ENCODE measurements at regions not wholly inside any gene's neighbourhood (a gene's known extent, or its start where the extent isn't known, plus 50 kb on each side); places are given as distances from the start of the nearest gene placed in this dataset.
"Not testable (repeated sequence)": the region's sequence is repeated elsewhere in the genome, so short reads cannot be mapped to it uniquely, and the experiment has no call there.

DNA sequence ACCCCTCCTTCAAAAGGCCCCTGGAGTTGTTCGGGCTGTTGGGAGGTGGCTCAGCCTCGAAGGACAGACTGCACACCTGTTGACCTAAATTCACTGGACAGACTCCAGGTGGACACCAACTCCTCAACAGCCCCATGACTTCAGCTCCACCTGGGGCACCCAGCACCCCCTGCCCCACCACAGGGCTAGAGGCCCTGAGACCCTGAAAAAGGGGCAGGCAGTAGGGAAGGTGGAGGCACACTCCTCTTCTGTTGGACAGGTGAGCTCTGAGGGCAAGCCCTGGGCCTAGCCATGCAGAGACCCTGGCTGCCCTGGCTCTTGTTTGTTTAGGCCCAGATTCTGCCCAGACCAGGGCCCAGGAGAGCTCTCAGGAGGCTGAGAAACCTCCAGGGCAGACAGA, 409.7 kb upstream of the CAMK1G start:
- not testable (repeated sequence) for H3K27me3 ChIP-seq (ENCODE audit: control insufficient read depth in 1 of 2, insufficient read depth in 2 of 2, low read length in 2 of 2); H3K4me1 ChIP-seq (ENCODE audit: control insufficient read depth in 2 of 2, insufficient read depth in 2 of 2, low read length in 1 of 2); H3K27ac ChIP-seq (ENCODE audit: low read depth in 2 of 2, low read length in 1 of 2); H3K36me3 ChIP-seq (ENCODE audit: control insufficient read depth in 2 of 2, insufficient read depth in 2 of 2, low read length in 1 of 2); H3K4me3 ChIP-seq (ENCODE audit: low read depth in 1 of 2, low read length in 2 of 2); H3K9me3 ChIP-seq (ENCODE audit: control insufficient read depth in 2 of 2, insufficient read depth in 1 of 2, low read depth in 1 of 2, low read length in 1 of 2)
- WGBS, 2 donors, result 91 to 97% methylated on average over 2 of the region's 2 CpGs

DNA sequence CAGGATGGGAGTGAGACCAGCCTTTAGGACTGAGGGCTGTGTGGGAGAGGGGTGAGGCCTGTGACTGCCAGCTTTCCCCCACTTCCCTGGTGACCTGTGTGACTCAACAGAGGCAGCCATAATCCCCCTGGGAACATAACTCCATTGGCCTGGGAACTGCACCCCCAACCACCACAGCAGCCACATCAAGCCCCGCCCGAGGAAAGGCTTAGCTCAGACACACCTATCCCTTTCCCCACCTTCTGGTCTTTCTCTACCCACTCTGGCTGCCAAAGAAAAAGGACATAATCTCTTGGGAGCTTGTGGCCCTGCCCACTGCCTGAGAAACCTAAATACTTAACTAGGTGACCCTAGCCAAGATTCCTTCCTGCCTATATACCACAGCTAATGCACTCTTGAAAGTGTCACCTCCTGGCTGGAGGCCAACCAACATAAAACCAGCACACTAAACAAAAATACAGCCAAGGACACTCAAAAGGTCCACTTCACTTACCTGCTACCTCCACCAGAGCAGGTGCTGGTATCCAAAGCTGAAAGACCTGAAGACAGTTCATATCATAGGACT, 406.6 kb upstream of the CAMK1G start:
- H3K27ac ChIP-seq (ENCODE audit: low read depth in 2 of 2, low read length in 1 of 2), result no peak overlapping the region
- H3K36me3 ChIP-seq (ENCODE audit: control insufficient read depth in 2 of 2, insufficient read depth in 2 of 2, low read length in 1 of 2), result no peaks in the 10 kb centered on the region
- no peak overlapping the region for H3K4me3 ChIP-seq (ENCODE audit: low read depth in 1 of 2, low read length in 2 of 2)
- WGBS, 2 donors, result 92% methylated on average over 2 of the region's 2 CpGs
- peaks cover 0 to 4% of the 10 kb centered on the region in 2 donors for H3K27me3 ChIP-seq (ENCODE audit: control insufficient read depth in 1 of 2, insufficient read depth in 2 of 2, low read length in 2 of 2)
- peaks cover 0 to 3% of the 10 kb centered on the region in 2 donors for H3K9me3 ChIP-seq (ENCODE audit: control insufficient read depth in 2 of 2, insufficient read depth in 1 of 2, low read depth in 1 of 2, low read length in 1 of 2)
- no peaks in the 10 kb centered on the region for H3K4me1 ChIP-seq (ENCODE audit: control insufficient read depth in 2 of 2, insufficient read depth in 2 of 2, low read length in 1 of 2)

DNA sequence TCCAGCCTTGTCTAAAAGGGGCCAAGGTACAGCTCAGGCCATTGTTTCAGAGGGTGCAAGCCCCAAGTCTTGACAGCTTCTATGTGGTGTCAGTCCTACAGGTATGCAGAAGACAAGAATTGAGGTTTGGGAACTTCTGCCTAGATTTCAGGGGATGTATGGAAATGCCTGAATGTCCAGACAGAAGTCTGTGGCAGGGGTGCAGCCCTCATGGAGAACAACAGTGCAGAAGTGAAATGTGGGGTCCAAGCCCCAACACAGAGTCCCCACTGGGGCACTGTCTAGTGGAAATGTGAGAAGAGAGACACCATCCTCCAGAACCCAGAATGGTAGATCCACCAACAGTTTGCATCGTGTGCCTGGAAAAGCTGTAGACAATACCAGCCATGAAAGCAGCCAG, 400.3 kb upstream of the CAMK1G start:
- H3K9me3 ChIP-seq (ENCODE audit: control insufficient read depth in 2 of 2, insufficient read depth in 1 of 2, low read depth in 1 of 2, low read length in 1 of 2), result peaks cover 0 to 7% of the 10 kb centered on the region in 2 donors
- H3K27me3 ChIP-seq (ENCODE audit: control insufficient read depth in 1 of 2, insufficient read depth in 2 of 2, low read length in 2 of 2), result no peaks in the 10 kb centered on the region
- WGBS, 2 donors, result 86 to 94% methylated on average over 1 of the region's 1 CpG
- no peak overlapping the region for H3K4me3 ChIP-seq (ENCODE audit: low read depth in 1 of 2, low read length in 2 of 2)
- H3K27ac ChIP-seq (ENCODE audit: low read depth in 2 of 2, low read length in 1 of 2), result no peak overlapping the region
- H3K4me1 ChIP-seq (ENCODE audit: control insufficient read depth in 2 of 2, insufficient read depth in 2 of 2, low read length in 1 of 2), result no peaks in the 10 kb centered on the region
- no peaks in the 10 kb centered on the region for H3K36me3 ChIP-seq (ENCODE audit: control insufficient read depth in 2 of 2, insufficient read depth in 2 of 2, low read length in 1 of 2)

DNA sequence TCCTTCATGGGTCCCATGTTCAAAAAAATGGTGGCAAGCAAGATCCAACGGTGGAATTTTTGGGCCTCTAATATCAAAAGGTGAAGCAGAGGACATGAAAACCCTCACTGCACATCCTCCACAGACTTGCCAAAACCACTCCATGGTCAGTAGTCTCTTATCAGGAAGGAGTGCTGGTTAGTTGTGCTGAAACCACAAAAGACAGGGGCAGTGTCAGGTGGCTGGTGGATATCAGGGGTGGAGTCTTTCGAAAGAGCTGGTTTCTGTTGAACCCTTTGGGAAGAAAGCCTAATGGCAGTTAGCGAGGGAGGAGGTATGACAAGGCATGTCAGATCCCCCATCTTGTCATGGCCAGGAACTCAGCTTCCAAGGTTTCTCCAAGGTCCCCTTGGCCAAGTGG, 395.9 kb upstream of the CAMK1G start:
- WGBS, 2 donors, result 87 to 90% methylated on average over 3 of the region's 3 CpGs
- Histone ChIP-seq H3K27ac (ENCODE audit: low read depth in 2 of 2, low read length in 1 of 2) (no peak overlapping the region), H3K27me3 (ENCODE audit: control insufficient read depth in 1 of 2, insufficient read depth in 2 of 2, low read length in 2 of 2) (no peaks in the 10 kb centered on the region), H3K4me1 (ENCODE audit: control insufficient read depth in 2 of 2, insufficient read depth in 2 of 2, low read length in 1 of 2) (no peaks in the 10 kb centered on the region), H3K4me3 (ENCODE audit: low read depth in 1 of 2, low read length in 2 of 2) (no peak overlapping the region), H3K36me3 (ENCODE audit: control insufficient read depth in 2 of 2, insufficient read depth in 2 of 2, low read length in 1 of 2) (no peaks in the 10 kb centered on the region), H3K9me3 (ENCODE audit: control insufficient read depth in 2 of 2, insufficient read depth in 1 of 2, low read depth in 1 of 2, low read length in 1 of 2) (peaks cover 0 to 7% of the 10 kb centered on the region in 2 donors)

DNA sequence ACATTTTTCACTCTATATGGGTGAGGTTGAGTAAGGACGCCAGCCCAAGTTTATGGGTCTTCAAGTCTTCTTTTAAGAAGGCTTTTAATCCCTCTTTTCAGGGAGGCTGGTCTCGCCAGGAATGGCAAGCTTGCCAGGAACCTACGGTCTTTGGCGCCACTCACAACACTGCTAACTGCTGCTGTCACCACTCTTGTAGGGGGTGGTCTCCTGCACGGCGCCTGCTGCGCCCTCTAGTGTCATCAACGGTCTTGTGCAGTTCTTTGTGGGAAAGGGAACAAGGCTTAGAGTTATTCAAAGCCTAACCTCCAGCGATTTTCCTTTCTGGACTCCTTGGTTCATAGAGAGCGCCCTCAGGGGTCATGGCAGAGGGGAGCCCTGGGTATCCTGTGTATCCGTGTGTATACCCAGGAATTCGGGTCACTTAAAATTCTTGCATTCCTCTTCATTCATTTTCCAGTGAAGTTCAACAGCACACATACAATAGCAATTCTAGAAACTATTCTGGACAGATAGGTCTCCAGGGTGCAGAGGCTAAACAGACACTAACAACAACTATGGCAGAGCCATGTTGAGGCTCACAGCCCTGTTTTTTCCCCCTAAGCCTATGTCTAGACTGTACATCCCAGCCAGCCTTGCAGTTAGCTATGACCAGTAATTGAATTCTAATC, 392.8 kb upstream of the CAMK1G start:
- H3K4me1 ChIP-seq (ENCODE audit: control insufficient read depth in 2 of 2, insufficient read depth in 2 of 2, low read length in 1 of 2), result no peaks in the 10 kb centered on the region
- H3K27ac ChIP-seq (ENCODE audit: low read depth in 2 of 2, low read length in 1 of 2), result no peak overlapping the region
- no peaks in the 10 kb centered on the region for H3K9me3 ChIP-seq (ENCODE audit: control insufficient read depth in 2 of 2, insufficient read depth in 1 of 2, low read depth in 1 of 2, low read length in 1 of 2)
- no peaks in the 10 kb centered on the region for H3K36me3 ChIP-seq (ENCODE audit: control insufficient read depth in 2 of 2, insufficient read depth in 2 of 2, low read length in 1 of 2)
- H3K27me3 ChIP-seq (ENCODE audit: control insufficient read depth in 1 of 2, insufficient read depth in 2 of 2, low read length in 2 of 2), result no peaks in the 10 kb centered on the region
- 18 to 24% methylated on average over 12 of the region's 12 CpGs for WGBS, 2 donors
- H3K4me3 ChIP-seq (ENCODE audit: low read depth in 1 of 2, low read length in 2 of 2), result no peak overlapping the region

DNA sequence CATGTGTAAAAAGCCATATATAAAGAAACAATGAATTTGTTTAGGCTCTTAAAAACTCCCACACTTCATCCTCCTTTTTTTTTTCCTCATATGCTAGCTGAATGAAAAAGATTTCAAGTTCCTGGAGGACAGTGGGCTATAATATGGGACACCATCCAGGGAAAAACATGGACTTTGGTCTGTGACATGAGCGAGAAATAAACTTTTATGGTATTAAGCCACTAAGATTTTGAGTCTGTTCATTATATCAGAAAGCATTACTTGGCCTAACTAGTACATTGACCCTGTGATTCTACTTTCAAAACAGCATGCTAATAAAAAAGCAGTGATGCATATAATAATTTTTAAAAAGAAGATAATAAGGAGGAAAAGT, 392.3 kb upstream of the CAMK1G start:
- Histone ChIP-seq H3K4me3 (ENCODE audit: low read depth in 1 of 2, low read length in 2 of 2) (no peak overlapping the region), H3K9me3 (ENCODE audit: control insufficient read depth in 2 of 2, insufficient read depth in 1 of 2, low read depth in 1 of 2, low read length in 1 of 2) (peaks cover 0 to 4% of the 10 kb centered on the region in 2 donors), H3K36me3 (ENCODE audit: control insufficient read depth in 2 of 2, insufficient read depth in 2 of 2, low read length in 1 of 2) (no peaks in the 10 kb centered on the region), H3K27me3 (ENCODE audit: control insufficient read depth in 1 of 2, insufficient read depth in 2 of 2, low read length in 2 of 2) (no peaks in the 10 kb centered on the region), H3K27ac (ENCODE audit: low read depth in 2 of 2, low read length in 1 of 2) (no peak overlapping the region), H3K4me1 (ENCODE audit: control insufficient read depth in 2 of 2, insufficient read depth in 2 of 2, low read length in 1 of 2) (no peaks in the 10 kb centered on the region)
- 59 to 77% methylated on average over 1 of the region's 1 CpG for WGBS, 2 donors

DNA sequence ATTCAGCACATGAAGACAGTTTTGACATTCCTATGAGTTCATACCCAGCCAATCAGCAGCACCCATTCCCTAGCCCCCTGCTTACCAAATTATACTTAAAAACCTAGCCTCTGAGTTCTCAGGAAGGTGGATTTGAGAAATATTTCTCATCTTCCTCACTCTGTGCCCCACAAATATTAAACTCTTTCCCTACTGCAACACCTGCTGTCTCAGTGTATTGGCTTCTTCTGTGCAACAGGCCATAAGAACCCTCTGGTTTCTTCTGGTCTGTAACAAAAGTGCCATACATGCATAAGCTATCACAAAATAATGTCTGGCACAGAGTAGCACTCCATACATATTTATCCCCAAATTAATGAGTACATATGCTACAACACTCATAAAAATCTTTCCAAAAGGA, 387.4 kb upstream of the CAMK1G start:
- no peaks in the 10 kb centered on the region for H3K36me3 ChIP-seq (ENCODE audit: control insufficient read depth in 2 of 2, insufficient read depth in 2 of 2, low read length in 1 of 2)
- H3K4me3 ChIP-seq (ENCODE audit: low read depth in 1 of 2, low read length in 2 of 2), result no peak overlapping the region
- no peaks in the 10 kb centered on the region for H3K4me1 ChIP-seq (ENCODE audit: control insufficient read depth in 2 of 2, insufficient read depth in 2 of 2, low read length in 1 of 2)
- no peak overlapping the region for H3K27ac ChIP-seq (ENCODE audit: low read depth in 2 of 2, low read length in 1 of 2)
- H3K9me3 ChIP-seq (ENCODE audit: control insufficient read depth in 2 of 2, insufficient read depth in 1 of 2, low read depth in 1 of 2, low read length in 1 of 2), result peaks cover 0 to 4% of the 10 kb centered on the region in 2 donors
- no peaks in the 10 kb centered on the region for H3K27me3 ChIP-seq (ENCODE audit: control insufficient read depth in 1 of 2, insufficient read depth in 2 of 2, low read length in 2 of 2)

DNA sequence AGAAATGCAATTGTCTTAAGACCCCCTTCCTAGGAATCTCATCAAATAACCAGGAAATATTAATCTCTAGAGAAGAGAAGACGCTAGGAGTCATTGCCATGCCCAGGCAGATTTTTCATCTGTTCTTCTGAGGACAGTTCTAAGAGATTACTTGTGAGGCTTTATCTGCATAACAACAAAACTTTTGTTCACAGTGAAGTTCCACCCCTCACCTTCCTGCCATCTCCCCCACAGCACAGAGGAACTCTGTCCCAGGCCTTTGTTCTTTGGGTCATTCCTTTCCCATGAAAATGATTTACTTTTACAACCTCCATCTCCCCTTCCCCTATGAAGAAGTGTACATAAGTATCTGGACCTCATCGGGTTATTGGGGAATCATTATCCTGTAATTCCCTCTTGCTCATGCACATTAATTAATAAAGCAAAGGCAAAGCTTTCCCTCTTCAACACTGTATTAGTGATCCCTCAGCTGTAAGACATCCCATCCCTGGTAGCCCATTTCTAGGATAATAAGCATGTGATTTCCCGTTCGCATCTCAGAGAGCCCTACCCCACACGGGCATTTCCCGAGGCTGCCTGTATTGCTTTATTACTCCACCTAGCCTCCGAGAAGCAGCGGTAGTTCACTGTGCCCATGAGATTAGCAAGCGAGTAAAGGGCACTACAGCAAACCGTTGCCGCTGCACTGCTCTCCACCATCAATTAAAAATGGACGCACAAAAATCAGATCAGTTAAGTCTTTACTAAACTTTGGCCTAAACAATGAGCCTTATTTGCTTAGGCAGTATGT, 384.4 kb upstream of the CAMK1G start:
- WGBS, 2 donors, result 59 to 77% methylated on average over 12 of the region's 12 CpGs
- H3K27ac ChIP-seq (ENCODE audit: low read depth in 2 of 2, low read length in 1 of 2), result no peak overlapping the region
- no peaks in the 10 kb centered on the region for H3K4me1 ChIP-seq (ENCODE audit: control insufficient read depth in 2 of 2, insufficient read depth in 2 of 2, low read length in 1 of 2)
- peaks cover 0 to 4% of the 10 kb centered on the region in 2 donors for H3K9me3 ChIP-seq (ENCODE audit: control insufficient read depth in 2 of 2, insufficient read depth in 1 of 2, low read depth in 1 of 2, low read length in 1 of 2)
- no peak overlapping the region for H3K4me3 ChIP-seq (ENCODE audit: low read depth in 1 of 2, low read length in 2 of 2)
- H3K36me3 ChIP-seq (ENCODE audit: control insufficient read depth in 2 of 2, insufficient read depth in 2 of 2, low read length in 1 of 2), result no peaks in the 10 kb centered on the region
- H3K27me3 ChIP-seq (ENCODE audit: control insufficient read depth in 1 of 2, insufficient read depth in 2 of 2, low read length in 2 of 2), result no peaks in the 10 kb centered on the region

DNA sequence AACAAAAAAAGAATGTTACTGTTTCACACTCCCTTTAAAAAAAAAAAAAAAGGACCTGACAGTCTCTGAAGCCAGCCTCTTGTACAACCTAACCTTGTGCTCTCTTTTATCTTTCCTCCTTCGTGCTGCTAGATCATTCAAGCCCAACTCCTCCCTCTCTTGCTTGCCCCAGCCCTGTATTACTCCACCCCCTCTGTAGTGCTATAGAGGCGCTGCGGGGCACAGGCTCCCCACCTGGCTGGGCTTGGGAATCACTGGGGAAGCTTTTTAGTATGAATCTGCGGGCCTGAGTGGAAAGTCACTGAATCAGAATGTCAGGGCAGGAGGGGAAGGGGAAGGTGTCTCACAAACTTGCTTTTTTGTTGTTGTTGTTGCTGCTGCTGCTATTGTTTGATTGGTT, 383.7 kb upstream of the CAMK1G start:
- no peak overlapping the region for H3K4me3 ChIP-seq (ENCODE audit: low read depth in 1 of 2, low read length in 2 of 2)
- WGBS, 2 donors, result 25 to 39% methylated on average over 4 of the region's 4 CpGs
- no peaks in the 10 kb centered on the region for H3K4me1 ChIP-seq (ENCODE audit: control insufficient read depth in 2 of 2, insufficient read depth in 2 of 2, low read length in 1 of 2)

DNA sequence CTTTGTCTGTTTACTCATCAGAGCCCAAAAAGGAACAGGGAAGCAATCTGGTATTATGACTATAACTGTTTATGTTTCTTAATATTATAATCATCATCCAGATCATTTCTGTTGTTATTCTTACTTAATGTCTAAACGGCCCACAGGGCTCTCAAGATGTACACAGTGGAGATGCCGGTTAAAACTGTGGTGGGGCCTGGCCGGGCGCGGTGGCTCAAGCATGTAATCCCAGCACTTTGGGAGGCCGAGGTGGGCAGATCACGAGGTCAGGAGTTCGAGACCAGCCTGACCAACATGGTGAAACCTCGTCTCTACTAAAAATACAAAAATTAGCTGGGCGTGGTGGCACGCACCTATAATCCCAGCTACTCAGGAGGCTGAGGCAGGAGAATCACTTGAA, 381.2 kb upstream of the CAMK1G start:
- not testable (repeated sequence) for H3K4me1 ChIP-seq (ENCODE audit: control insufficient read depth in 2 of 2, insufficient read depth in 2 of 2, low read length in 1 of 2); H3K9me3 ChIP-seq (ENCODE audit: control insufficient read depth in 2 of 2, insufficient read depth in 1 of 2, low read depth in 1 of 2, low read length in 1 of 2); H3K27ac ChIP-seq (ENCODE audit: low read depth in 2 of 2, low read length in 1 of 2); H3K36me3 ChIP-seq (ENCODE audit: control insufficient read depth in 2 of 2, insufficient read depth in 2 of 2, low read length in 1 of 2); H3K27me3 ChIP-seq (ENCODE audit: control insufficient read depth in 1 of 2, insufficient read depth in 2 of 2, low read length in 2 of 2); H3K4me3 ChIP-seq (ENCODE audit: low read depth in 1 of 2, low read length in 2 of 2)
- 69 to 75% methylated on average over 11 of the region's 11 CpGs for WGBS, 2 donors

More for the DNA sequence above, 383.7 kb upstream of the CAMK1G start:
- H3K27ac ChIP-seq (ENCODE audit: low read depth in 2 of 2, low read length in 1 of 2), result no peak overlapping the region
- no peaks in the 10 kb centered on the region for H3K36me3 ChIP-seq (ENCODE audit: control insufficient read depth in 2 of 2, insufficient read depth in 2 of 2, low read length in 1 of 2)
- peaks cover 0 to 4% of the 10 kb centered on the region in 2 donors for H3K9me3 ChIP-seq (ENCODE audit: control insufficient read depth in 2 of 2, insufficient read depth in 1 of 2, low read depth in 1 of 2, low read length in 1 of 2)
- no peaks in the 10 kb centered on the region for H3K27me3 ChIP-seq (ENCODE audit: control insufficient read depth in 1 of 2, insufficient read depth in 2 of 2, low read length in 2 of 2)

Measured in esophagus (tissue), 2 donors.